CD4-positive, alpha-beta T cell treated with Interleukin-15 for 4 hours (primary cell): ENCODE measurements at regions not wholly inside any gene's neighbourhood (a gene's known extent, or its start where the extent isn't known, plus 50 kb on each side); places are given as distances from the start of the nearest gene placed in this dataset.
A peak's percentile ranks its signal among the peaks of the same experiment; 100 is the strongest.

Source experiments
- DNase-seq: peaks from one replicate; pipeline ENCODE4 v3.0.0-alpha.2; 2020; ENCODE audit warnings: low spot score

GRCh38 chr2:145692971-145693478 lies 1173.1 kb upstream of the ZEB2 start:
- DNase-seq: peak; percentile 21

- DNase-seq: no peak
These were observed 1171.7 kb upstream of the ZEB2 start for GRCh38 chr2:145691659-145692058.

- DNase-seq: no peak
These were observed 1170.4 kb upstream of the ZEB2 start for GRCh38 chr2:145690183-145690778.

GRCh38 chr2:145689277-145689676 lies 1169.4 kb upstream of the ZEB2 start:
- DNase-seq: no peak

GRCh38 chr2:145688156-145688555 lies 1168.2 kb upstream of the ZEB2 start:
- no peak for DNase-seq

- no peak for DNase-seq
These were observed 1167.7 kb upstream of the ZEB2 start for GRCh38 chr2:145687442-145688134.

GRCh38 chr2:145685383-145686050 lies 1165.6 kb upstream of the ZEB2 start:
- no peak for DNase-seq

- DNase-seq: no peak
These were observed 1162.7 kb upstream of the ZEB2 start for GRCh38 chr2:145682546-145683157.

- DNase-seq: no peak
These were observed 1160.4 kb upstream of the ZEB2 start for GRCh38 chr2:145680276-145680675.

- no peak for DNase-seq
These were observed 1157.5 kb upstream of the ZEB2 start for GRCh38 chr2:145677371-145677770.

- no peak for DNase-seq
These were observed 1154.8 kb upstream of the ZEB2 start for GRCh38 chr2:145674705-145675104.

GRCh38 chr2:145669301-145669700 lies 1149.4 kb upstream of the ZEB2 start:
- no peak for DNase-seq

- DNase-seq: no peak
These were observed 1146.6 kb upstream of the ZEB2 start for GRCh38 chr2:145666552-145666951.

GRCh38 chr2:145657265-145657664 lies 1137.3 kb upstream of the ZEB2 start:
- DNase-seq: no peak

GRCh38 chr2:145655165-145655765 lies 1135.3 kb upstream of the ZEB2 start:
- DNase-seq: no peak

- no peak for DNase-seq
These were observed 1134.8 kb upstream of the ZEB2 start for GRCh38 chr2:145654746-145655145.

GRCh38 chr2:145654156-145654555 lies 1134.2 kb upstream of the ZEB2 start:
- DNase-seq: no peak

- no peak for DNase-seq
These were observed 1133.6 kb upstream of the ZEB2 start for GRCh38 chr2:145653553-145653952.

- no peak for DNase-seq
These were observed 1132.9 kb upstream of the ZEB2 start for GRCh38 chr2:145652571-145653545.

- DNase-seq: no peak
These were observed 1132.1 kb upstream of the ZEB2 start for GRCh38 chr2:145652036-145652435.

- DNase-seq: no peak
These were observed 1130.3 kb upstream of the ZEB2 start for GRCh38 chr2:145650226-145650625.
